SU-DHL-6 (cell line): ENCODE measurements at regions not wholly inside any gene's neighbourhood (a gene's known extent, or its start where the extent isn't known, plus 50 kb on each side); places are given as distances from the start of the nearest gene placed in this dataset.
A peak's percentile ranks its signal among the peaks of the same experiment; 100 is the strongest.

Experiments used
- H2AFZ ChIP-seq: fragments of 200-600 bp; sonication (generic); 2 replicates; pipeline ENCODE4 v1.6.1; 2014; ENCODE audit warnings: low read depth, mild to moderate bottlenecking, moderate library complexity, mixed read lengths, antibody characterized with exemption, low read length; ENCODE audit not compliant: severe bottlenecking
- H3F3A ChIP-seq: fragments of 200-600 bp; shearing (Covaris generic); 2 replicates; pipeline ENCODE4 v1.6.0; 2016; ENCODE audit warnings: antibody characterized with exemption, mild to moderate bottlenecking; ENCODE audit not compliant: insufficient read depth
- H3K27ac ChIP-seq: fragments of 200-600 bp; sonication (generic); 2 replicates; pipeline ENCODE4 v1.5.1; 2016; ENCODE audit warnings: low read depth, mild to moderate bottlenecking, low read length, moderate library complexity, mixed read lengths
- H3K27me3 ChIP-seq: fragments of 200-600 bp; sonication (generic), shearing (Covaris generic); 2 replicates; pipeline ENCODE4 v1.6.0; 2014; ENCODE audit warnings: mild to moderate bottlenecking, low read length
- H3K36me3 ChIP-seq: fragments of 200-600 bp; sonication (generic); 2 replicates; pipeline ENCODE4 v1.6.1; 2014; ENCODE audit warnings: mild to moderate bottlenecking, low read length, mixed read lengths
- H3K4me2 ChIP-seq: fragments of 300-600, 200-600 bp; shearing (Covaris generic), sonication (generic); 2 replicates; pipeline ENCODE4 v1.6.0; 2014; ENCODE audit warnings: low read length, low read depth, mild to moderate bottlenecking; ENCODE audit not compliant: poor library complexity, severe bottlenecking
- H3K4me3 ChIP-seq: fragments of 200-600 bp; sonication (generic); 2 replicates; pipeline ENCODE4 v1.5.1; 2014; ENCODE audit warnings: antibody characterized with exemption, low read length, mild to moderate bottlenecking, mixed read lengths; ENCODE audit not compliant: insufficient read depth, poor library complexity, severe bottlenecking
- H3K79me2 ChIP-seq: fragments of 200-600 bp; sonication (generic); 2 replicates; pipeline ENCODE4 v1.6.1; 2014; ENCODE audit warnings: mild to moderate bottlenecking, low read length, moderate library complexity; ENCODE audit not compliant: insufficient read depth
- H3K9ac ChIP-seq: fragments of 200-600 bp; sonication (generic); 2 replicates; pipeline ENCODE4 v1.7.0; 2014; ENCODE audit warnings: mild to moderate bottlenecking, low read length
- H3K9me2 ChIP-seq: fragments of 200-600 bp; sonication (generic); replicated peaks from 2 replicates; pipeline ENCODE4 v1.6.1; 2014; ENCODE audit warnings: low read length; ENCODE audit not compliant: insufficient read depth
- H3K9me3 ChIP-seq: fragments of 200-600 bp; sonication (generic); 2 replicates; pipeline ENCODE4 v1.6.1; 2014; ENCODE audit warnings: low read length, mixed read lengths; ENCODE audit not compliant: insufficient read depth
- H4K20me1 ChIP-seq: fragments of 200-600 bp; sonication (generic); 2 replicates; pipeline ENCODE4 v1.6.1; 2014; ENCODE audit warnings: low read depth, mild to moderate bottlenecking, antibody characterized with exemption, low read length, moderate library complexity, mixed read lengths
- CTCF ChIP-seq: fragments of 200-600 bp; sonication (generic); IDR thresholded peaks from one replicate; pipeline ENCODE4 v1.5.1; 2017; ENCODE audit warnings: antibody characterized with exemption, mild to moderate bottlenecking, low read length, moderate library complexity; ENCODE audit not compliant: insufficient read depth, poor library complexity, severe bottlenecking
- EZH2phosphoT487 ChIP-seq: fragments of 200-600 bp; sonication (generic), shearing (Covaris generic); conservative IDR thresholded peaks from 2 replicates; pipeline ENCODE4 v1.6.1; 2018; ENCODE audit warnings: mild to moderate bottlenecking, antibody characterized with exemption, low read length, moderate library complexity, mixed read lengths

GRCh38 chr4:128455480-128455879, 167.9 kb upstream of the PGRMC2 start:
- Histone ChIP-seq H3K9ac (no peak overlapping the region), H3K27ac (no peak overlapping the region), H3F3A (no peaks in the 10 kb centered on the region), H3K79me2 (no peaks in the 10 kb centered on the region), H3K36me3 (no peaks in the 10 kb centered on the region), H3K27me3 (no peaks in the 10 kb centered on the region), H3K9me3 (no peaks in the 10 kb centered on the region), H2AFZ (no peak overlapping the region), H3K4me3 (no peak overlapping the region), H3K4me2 (no peak overlapping the region), H4K20me1 (no peaks in the 10 kb centered on the region), H3K9me2 (no peaks in the 10 kb centered on the region)
- TF ChIP-seq EZH2phosphoT487 (no peak), CTCF (no peak)

GRCh38 chr4:128454881-128455280, 167.3 kb upstream of the PGRMC2 start:
- no peak overlapping the region for H3K9ac ChIP-seq
- no peaks in the 10 kb centered on the region for H3K27me3 ChIP-seq
- no peaks in the 10 kb centered on the region for H4K20me1 ChIP-seq
- no peak overlapping the region for H3K27ac ChIP-seq
- TF ChIP-seq EZH2phosphoT487: no peak
- TF ChIP-seq CTCF: no peak
- H3K4me2 ChIP-seq: no peak overlapping the region
- no peaks in the 10 kb centered on the region for H3K36me3 ChIP-seq
- H3F3A ChIP-seq: no peaks in the 10 kb centered on the region
- no peaks in the 10 kb centered on the region for H3K9me2 ChIP-seq
- H2AFZ ChIP-seq: no peak overlapping the region
- H3K4me3 ChIP-seq: no peak overlapping the region
- no peaks in the 10 kb centered on the region for H3K9me3 ChIP-seq
- H3K79me2 ChIP-seq: no peaks in the 10 kb centered on the region

- Histone ChIP-seq H3F3A (no peaks in the 10 kb centered on the region), H3K79me2 (no peaks in the 10 kb centered on the region), H3K4me3 (no peak overlapping the region), H3K9ac (no peak overlapping the region), H3K9me2 (no peaks in the 10 kb centered on the region), H3K27me3 (no peaks in the 10 kb centered on the region), H2AFZ (no peak overlapping the region), H3K36me3 (no peaks in the 10 kb centered on the region), H3K27ac (no peak overlapping the region), H4K20me1 (no peaks in the 10 kb centered on the region), H3K9me3 (no peaks in the 10 kb centered on the region), H3K4me2 (no peak overlapping the region)
- peak; percentile 37 for TF ChIP-seq CTCF
- no peak for TF ChIP-seq EZH2phosphoT487
Observed at GRCh38 chr4:128454281-128454871, 166.8 kb upstream of the PGRMC2 start.

GRCh38 chr4:128452415-128452814, 164.8 kb upstream of the PGRMC2 start:
- Histone ChIP-seq H2AFZ (no peak overlapping the region), H3K9me3 (no peaks in the 10 kb centered on the region), H4K20me1 (no peaks in the 10 kb centered on the region), H3K36me3 (no peaks in the 10 kb centered on the region), H3K79me2 (no peaks in the 10 kb centered on the region), H3K9me2 (no peaks in the 10 kb centered on the region), H3K27me3 (no peaks in the 10 kb centered on the region), H3K27ac (no peak overlapping the region), H3K4me2 (no peak overlapping the region), H3F3A (no peaks in the 10 kb centered on the region), H3K4me3 (no peak overlapping the region), H3K9ac (no peak overlapping the region)
- TF ChIP-seq CTCF (no peak), EZH2phosphoT487 (no peak)
